ENCODE measurements at regions not wholly inside any gene's neighbourhood (a gene's known extent, or its start where the extent isn't known, plus 50 kb on each side); places are given as distances from the start of the nearest gene placed in this dataset.

- TF ChIP-seq CTCF (IDR thresholded peaks at IDR 0.05; ENCODE audit: insufficient read depth, low read depth, low read length) (no peak), EZH2 (IDR thresholded peaks at IDR 0.05; ENCODE audit: insufficient read depth, low read length) (no peak)
Measured at GRCh38 chr7:94813917-94814316, 93.5 kb upstream of the PPP1R9A start.

Data from astrocyte (in vitro differentiated cells and primary cell).